AG04449 (cell line): ENCODE measurements at regions not wholly inside any gene's neighbourhood (a gene's known extent, or its start where the extent isn't known, plus 50 kb on each side); places are given as distances from the start of the nearest gene placed in this dataset.
"Not testable (repeated sequence)": the region's sequence is repeated elsewhere in the genome, so short reads cannot be mapped to it uniquely, and the experiment has no call there.

ENCODE experiments used
- CTCF ChIA-PET: fragments of 350-600 bp; formaldehyde crosslinking; extraction: SDS; loops from one replicate; lab custom pipeline; 2021; ENCODE audit warnings: antibody characterized with exemption; lab: Yijun Ruan, JAX
- POLR2A ChIA-PET: fragments of 400-600, 350-600 bp; formaldehyde crosslinking; extraction: SDS; loops from one replicate; lab custom pipeline; 2020; ENCODE audit warnings: antibody characterized with exemption, inconsistent platforms; lab: Yijun Ruan, JAX
- DNase-seq: peaks from one replicate; pipeline ENCODE4 v3.0.0-alpha.2; 2010; ENCODE audit warnings: low read depth, low spot score
- H3K4me3 ChIP-seq: 2 replicates; pipeline ENCODE4 v1.5.1; 2011; ENCODE audit warnings: low read depth, mild to moderate bottlenecking, control low read depth, low read length
- TF ChIP-seq, protein P1 (sequence below): IDR thresholded peaks from one replicate; pipeline ENCODE4 v1.5.1; 2011; ENCODE audit warnings: mild to moderate bottlenecking, moderate library complexity, low read length, control low read depth, inconsistent platforms; ENCODE audit not compliant: insufficient read depth; ENCODE audit errors: missing control alignments

DNA sequence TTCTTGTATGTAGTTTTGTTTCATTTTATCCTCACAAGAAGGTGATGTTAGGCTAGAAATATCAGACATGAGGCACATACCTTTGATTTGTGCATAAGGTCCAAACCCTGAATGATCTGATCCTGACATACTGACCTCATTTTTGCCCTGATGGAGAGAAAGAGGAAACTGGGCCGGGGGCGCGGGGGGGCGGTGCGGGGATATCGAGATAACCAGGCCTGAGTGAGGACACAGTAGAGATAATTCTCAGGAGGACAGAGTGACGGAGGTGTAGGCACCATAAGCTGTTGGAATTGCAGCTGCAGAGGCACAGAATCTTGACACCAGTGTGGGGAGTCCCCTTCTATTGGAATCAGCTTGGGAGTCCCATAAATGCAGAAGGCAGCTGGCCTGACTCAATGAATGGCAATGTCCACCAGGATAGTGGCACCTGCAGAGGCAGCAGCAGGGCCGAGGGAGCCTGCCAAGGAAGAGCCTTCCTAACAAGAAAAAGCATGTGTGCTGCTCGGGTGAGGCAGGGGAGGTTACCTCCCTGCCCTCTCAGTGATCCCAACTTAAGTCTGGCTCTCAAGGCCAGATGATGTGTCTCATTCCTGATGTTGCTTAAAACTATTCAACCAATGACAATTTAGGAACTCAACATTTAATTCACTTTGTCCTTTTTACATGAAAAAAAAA, 234.3 kb upstream of the MSX2 start:
- ChIA-PET CTCF (no interaction called here), POLR2A (no interaction called here)
- no peak overlapping the region for H3K4me3 ChIP-seq
- no peak for DNase-seq
- TF ChIP-seq, protein P1, sequence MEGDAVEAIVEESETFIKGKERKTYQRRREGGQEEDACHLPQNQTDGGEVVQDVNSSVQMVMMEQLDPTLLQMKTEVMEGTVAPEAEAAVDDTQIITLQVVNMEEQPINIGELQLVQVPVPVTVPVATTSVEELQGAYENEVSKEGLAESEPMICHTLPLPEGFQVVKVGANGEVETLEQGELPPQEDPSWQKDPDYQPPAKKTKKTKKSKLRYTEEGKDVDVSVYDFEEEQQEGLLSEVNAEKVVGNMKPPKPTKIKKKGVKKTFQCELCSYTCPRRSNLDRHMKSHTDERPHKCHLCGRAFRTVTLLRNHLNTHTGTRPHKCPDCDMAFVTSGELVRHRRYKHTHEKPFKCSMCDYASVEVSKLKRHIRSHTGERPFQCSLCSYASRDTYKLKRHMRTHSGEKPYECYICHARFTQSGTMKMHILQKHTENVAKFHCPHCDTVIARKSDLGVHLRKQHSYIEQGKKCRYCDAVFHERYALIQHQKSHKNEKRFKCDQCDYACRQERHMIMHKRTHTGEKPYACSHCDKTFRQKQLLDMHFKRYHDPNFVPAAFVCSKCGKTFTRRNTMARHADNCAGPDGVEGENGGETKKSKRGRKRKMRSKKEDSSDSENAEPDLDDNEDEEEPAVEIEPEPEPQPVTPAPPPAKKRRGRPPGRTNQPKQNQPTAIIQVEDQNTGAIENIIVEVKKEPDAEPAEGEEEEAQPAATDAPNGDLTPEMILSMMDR: no peak

DNA sequence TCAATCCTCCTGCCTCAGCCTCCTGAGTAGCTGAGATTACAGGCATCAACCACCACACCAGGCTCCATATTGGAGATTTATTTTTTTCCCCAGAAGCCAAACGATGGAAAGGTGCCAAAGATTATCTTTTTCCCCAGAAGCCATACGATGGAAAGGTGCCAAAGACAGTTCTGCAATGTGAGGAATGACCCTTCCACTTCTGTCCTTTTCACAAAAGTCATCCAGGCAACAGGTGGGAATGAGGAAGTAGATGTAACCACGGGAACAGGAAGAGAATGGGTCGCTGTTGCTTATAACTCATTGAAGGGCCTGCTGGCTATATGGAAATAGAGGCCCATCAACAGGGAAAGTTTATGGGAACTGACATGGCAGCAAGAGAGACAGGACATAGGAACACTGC, 233.7 kb upstream of the MSX2 start:
- POLR2A ChIA-PET: no interaction called here
- no peak for DNase-seq
- CTCF ChIA-PET: no interaction called here
- no peak overlapping the region for H3K4me3 ChIP-seq
- TF ChIP-seq, protein P1: no peak

DNA sequence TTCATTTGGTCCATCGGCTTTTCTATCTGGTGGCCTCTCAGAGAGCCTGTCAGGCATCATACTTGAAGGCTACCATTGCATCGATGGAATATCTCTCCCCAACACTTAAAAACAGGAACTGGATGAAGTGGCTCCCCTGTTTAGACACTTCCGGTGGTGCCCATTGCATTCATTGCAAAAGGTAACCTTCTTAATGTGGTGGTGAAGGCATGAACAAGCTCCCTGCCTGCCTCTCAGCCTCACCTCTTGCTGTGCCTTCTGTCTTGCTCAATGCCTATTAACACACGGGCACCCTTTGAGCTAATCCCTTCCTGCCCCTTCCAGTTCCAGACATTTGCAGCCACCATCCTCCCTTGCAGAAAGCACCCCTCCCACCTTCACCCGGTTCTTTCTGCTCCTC, 233.1 kb upstream of the MSX2 start:
- TF ChIP-seq, protein P1: no peak
- POLR2A ChIA-PET: no interaction called here
- no peak overlapping the region for H3K4me3 ChIP-seq
- CTCF ChIA-PET: no interaction called here
- no peak for DNase-seq

DNA sequence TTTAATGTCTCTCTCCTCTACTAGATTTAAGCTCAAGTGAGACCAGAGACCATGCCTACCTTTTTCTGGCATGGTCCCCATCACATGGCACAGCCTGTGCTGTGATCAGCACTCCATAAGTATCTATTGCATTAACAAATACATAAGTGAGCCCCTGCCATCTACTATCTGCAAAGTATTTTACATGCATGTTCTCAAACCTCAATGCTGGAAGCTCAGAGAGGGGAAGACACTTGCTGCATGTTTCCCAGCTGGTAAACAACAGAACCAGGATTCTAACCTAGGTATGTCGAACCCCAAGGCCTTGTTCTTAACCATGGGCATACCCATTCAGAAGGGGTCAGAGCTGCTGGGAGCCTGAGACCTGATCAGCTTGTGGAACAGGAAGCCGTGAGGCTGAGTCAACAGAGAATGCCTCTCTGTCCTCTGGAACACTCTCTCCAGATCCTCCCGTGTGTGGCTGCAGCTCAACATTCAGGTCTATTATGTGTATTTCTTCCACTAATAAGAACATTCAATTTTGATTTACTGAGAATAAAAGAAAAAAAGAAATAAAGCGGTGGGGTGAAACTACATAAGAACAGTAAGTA, 232.5 kb upstream of the MSX2 start:
- ChIA-PET CTCF (no interaction called here), POLR2A (no interaction called here)
- TF ChIP-seq, protein P1: no peak
- DNase-seq: no peak
- no peak overlapping the region for H3K4me3 ChIP-seq

DNA sequence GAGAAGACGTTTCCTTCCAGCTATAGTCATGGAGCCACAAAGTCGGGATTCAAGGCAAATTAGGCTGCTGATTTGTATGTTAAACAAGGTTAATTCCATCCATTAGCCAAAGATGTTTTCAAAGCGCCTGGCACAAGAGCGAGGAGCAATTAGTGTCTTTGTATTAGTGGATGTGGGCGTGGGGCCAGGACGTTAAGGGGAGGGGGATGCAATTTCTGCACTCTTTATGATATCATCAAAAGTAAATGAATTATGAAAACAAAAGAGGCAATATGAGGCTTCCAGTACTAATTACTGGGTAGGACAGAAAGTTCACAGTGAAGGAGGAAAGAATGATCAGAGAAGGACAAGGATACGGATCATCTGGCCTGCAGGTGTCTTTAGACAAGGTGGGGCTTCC, 230.9 kb upstream of the MSX2 start:
- DNase-seq: no peak

DNA sequence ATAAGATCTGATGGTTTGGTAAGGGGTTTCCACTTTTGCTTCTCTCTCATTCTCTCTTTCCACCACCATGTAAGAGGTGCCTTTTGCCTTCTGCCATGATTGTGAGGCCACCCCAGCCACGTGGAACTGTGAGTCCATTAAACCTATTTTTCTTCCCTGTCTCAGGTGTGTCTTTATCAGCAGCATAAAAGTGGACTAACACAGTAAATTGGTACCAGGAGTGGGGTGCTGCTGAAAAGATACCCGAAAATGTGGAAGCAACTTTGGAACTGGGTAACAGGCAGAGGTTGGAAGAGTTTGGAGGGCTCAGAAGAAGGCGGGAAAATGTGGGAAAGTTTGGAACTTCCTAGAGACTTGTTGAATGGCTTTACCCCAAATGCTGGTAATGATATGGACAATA, 226.4 kb upstream of the MSX2 start:
- DNase-seq, CTCF ChIA-PET, POLR2A ChIA-PET, H3K4me3 ChIP-seq: not testable (repeated sequence)

More for the DNA sequence above, 230.9 kb upstream of the MSX2 start:
- ChIA-PET CTCF (no interaction called here), POLR2A (no interaction called here)
- TF ChIP-seq, protein P1: no peak
- H3K4me3 ChIP-seq: no peak overlapping the region

DNA sequence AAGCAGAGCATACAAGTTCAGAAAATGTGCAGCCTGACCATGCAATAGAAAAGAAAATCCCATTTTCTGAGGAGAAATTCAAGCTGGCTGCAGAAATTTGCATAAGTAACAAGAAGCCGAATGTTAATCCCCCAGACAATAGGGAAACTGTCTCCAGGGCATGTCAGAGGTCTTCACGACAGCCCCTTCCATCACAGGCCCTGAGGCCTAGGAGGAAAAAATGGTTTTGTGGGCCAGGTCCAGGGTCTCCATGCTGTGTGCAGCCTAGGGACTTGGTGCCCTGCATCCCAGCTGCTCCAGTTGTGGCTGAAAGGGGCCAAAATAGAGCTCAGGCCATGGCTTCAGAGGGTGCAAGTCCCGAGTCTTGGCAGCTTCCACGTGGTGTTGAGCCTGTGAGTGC, 225.8 kb upstream of the MSX2 start:
- DNase-seq, POLR2A ChIA-PET, CTCF ChIA-PET, H3K4me3 ChIP-seq: not testable (repeated sequence)
